ENCODE measurements at regions not wholly inside any gene's neighbourhood (a gene's known extent, or its start where the extent isn't known, plus 50 kb on each side); places are given as distances from the start of the nearest gene placed in this dataset.

GRCh38 chr3:150141790-150142326 is 171.2 kb upstream of the PFN2 start:
- TF ChIP-seq CTCF (IDR thresholded peaks at IDR 0.05) (no peak), ZNF423 (CRISPR knock-in tag; IDR thresholded peaks at IDR 0.05) (no peak), E2F4 (CRISPR knock-in tag; IDR thresholded peaks at IDR 0.05; ENCODE audit: borderline replicate concordance, low read depth) (no peak), GABPB1 (CRISPR knock-in tag; IDR thresholded peaks at IDR 0.05) (no peak), ZNF232 (CRISPR knock-in tag; IDR thresholded peaks at IDR 0.05) (no peak), CREB1 (CRISPR knock-in tag; IDR thresholded peaks at IDR 0.05) (no peak)
- TF ChIP-seq, protein P1, sequence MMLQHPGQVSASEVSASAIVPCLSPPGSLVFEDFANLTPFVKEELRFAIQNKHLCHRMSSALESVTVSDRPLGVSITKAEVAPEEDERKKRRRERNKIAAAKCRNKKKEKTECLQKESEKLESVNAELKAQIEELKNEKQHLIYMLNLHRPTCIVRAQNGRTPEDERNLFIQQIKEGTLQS (CRISPR knock-in tag; conservative IDR thresholded peaks at IDR 0.05), result no peak
- TF ChIP-seq, protein P2, sequence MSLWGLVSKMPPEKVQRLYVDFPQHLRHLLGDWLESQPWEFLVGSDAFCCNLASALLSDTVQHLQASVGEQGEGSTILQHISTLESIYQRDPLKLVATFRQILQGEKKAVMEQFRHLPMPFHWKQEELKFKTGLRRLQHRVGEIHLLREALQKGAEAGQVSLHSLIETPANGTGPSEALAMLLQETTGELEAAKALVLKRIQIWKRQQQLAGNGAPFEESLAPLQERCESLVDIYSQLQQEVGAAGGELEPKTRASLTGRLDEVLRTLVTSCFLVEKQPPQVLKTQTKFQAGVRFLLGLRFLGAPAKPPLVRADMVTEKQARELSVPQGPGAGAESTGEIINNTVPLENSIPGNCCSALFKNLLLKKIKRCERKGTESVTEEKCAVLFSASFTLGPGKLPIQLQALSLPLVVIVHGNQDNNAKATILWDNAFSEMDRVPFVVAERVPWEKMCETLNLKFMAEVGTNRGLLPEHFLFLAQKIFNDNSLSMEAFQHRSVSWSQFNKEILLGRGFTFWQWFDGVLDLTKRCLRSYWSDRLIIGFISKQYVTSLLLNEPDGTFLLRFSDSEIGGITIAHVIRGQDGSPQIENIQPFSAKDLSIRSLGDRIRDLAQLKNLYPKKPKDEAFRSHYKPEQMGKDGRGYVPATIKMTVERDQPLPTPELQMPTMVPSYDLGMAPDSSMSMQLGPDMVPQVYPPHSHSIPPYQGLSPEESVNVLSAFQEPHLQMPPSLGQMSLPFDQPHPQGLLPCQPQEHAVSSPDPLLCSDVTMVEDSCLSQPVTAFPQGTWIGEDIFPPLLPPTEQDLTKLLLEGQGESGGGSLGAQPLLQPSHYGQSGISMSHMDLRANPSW (CRISPR knock-in tag; conservative IDR thresholded peaks at IDR 0.05; ENCODE audit: low read depth), result no peak
